ENCODE measurements at regions not wholly inside any gene's neighbourhood (a gene's known extent, or its start where the extent isn't known, plus 50 kb on each side); places are given as distances from the start of the nearest gene placed in this dataset.

DNA sequence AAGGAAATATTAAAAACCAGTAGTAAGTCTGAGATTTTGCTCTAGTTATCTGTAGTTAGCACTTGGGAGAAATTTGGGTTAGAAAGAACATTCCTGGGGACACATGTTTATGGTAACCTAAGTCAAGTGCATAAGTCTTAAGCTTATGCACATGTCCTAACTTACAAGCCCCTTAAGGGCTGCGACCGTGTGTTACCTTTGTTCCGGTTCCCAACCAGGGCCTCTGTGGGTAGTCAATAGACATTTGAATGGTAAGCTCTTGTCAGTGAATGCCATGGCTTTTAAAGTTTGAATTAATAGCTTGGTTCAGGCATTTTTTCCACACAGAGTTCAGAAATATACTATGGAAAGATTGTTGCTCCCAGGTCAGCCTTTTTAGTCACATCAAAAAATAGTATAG is 64.7 kb upstream of the CWC22 start:
- Histone ChIP-seq H3K4me1 (ENCODE audit: insufficient read depth, low read length) (0 out of 2 replicates have a peak, but pooled peaks cover 7% of the 10 kb centered on the region), H3K27me3 (ENCODE audit: low read length) (no peaks in the 10 kb centered on the region), H3K9ac (ENCODE audit: low read length) (no peak overlapping the region), H3K4me3 (ENCODE audit: low read length) (no peak overlapping the region), H3K36me3 (ENCODE audit: low read depth, low read length) (no peaks in the 10 kb centered on the region), H2AFZ (ENCODE audit: low read length) (no peak overlapping the region), H3K9me3 (ENCODE audit: low read length) (peaks cover 8% of the 10 kb centered on the region; the same call in 1 of the 2 replicates), H3K4me2 (ENCODE audit: low read length) (no peak overlapping the region), H3K27ac (ENCODE audit: low read length) (no peak overlapping the region), H3K79me2 (ENCODE audit: low read length) (no peaks in the 10 kb centered on the region), H3F3A (ENCODE audit: low read length, unreplicated experiment) (no peaks in the 10 kb centered on the region), H4K20me1 (ENCODE audit: low read length) (no peaks in the 10 kb centered on the region), H3K9me2 (replicated peaks; ENCODE audit: low read length) (no peaks in the 10 kb centered on the region)
- no TSS peak for BruUV-seq (replicated peaks)
- DNase-seq (no peak), ATAC-seq (no peak)
- POLR2A ChIA-PET (ENCODE audit: unreplicated experiment) = no interaction called here
- intact Hi-C loops (cut with micrococcal nuclease) = no loop called here
- TF ChIP-seq EZH2 (IDR thresholded peaks at IDR 0.05; ENCODE audit: low read length, unreplicated experiment) = no peak
- CTCF ChIA-PET = no interaction called here

DNA sequence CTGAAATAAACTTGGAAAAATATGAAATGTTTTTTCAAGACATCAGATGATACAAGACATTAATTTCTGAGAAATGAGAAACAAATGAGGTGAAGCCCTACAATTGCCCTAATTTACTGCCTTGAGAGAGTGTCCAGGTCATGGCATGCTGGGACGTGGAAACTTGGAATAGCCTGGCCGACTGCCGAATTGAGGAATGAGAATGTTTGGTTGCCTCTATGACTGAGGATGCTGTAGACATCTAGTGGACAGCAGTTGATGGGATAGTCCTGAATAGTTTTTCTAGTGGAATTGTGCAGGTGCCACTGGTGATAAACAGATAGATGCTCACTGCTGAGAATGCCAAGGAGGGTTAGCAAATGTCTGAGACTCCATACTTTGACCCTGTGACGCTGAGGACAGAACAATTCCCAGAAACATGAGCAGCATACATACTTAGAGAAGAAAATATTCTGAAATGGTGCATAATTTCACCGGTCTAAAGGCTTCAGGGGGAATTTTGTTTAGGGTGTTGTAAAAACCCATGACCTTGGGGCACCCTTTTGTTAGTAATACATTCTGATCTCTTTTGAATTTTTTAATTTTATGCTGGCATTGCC is 56.5 kb upstream of the CWC22 start:
- no TSS peak for BruUV-seq (replicated peaks)
- POLR2A ChIA-PET (ENCODE audit: unreplicated experiment) = no interaction called here
- ATAC-seq = no peak

DNA sequence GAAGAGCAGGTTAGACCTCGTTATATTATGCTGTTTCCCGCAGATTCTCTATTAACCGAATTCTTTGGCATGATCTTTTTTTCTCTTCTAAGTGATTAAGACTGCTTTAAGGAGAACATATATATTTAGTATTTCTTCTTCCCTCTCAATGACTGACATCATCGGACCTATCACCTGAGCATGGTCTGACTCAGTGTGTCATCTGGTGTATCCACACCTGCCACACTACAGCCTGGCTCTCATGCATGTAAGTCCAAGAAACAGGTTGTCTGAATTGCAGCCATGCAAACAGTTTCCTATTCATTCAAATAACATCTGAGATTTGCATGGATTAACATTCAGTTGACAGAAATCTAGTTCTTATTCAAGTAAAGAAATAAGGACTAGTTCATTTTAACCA is 55.1 kb upstream of the CWC22 start:
- ATAC-seq (no peak), DNase-seq (no peak)
- Histone ChIP-seq H2AFZ (ENCODE audit: low read length) (no peak overlapping the region), H3K4me1 (ENCODE audit: insufficient read depth, low read length) (no peaks in the 10 kb centered on the region), H3K79me2 (ENCODE audit: low read length) (no peaks in the 10 kb centered on the region), H3K27me3 (ENCODE audit: low read length) (no peaks in the 10 kb centered on the region), H3F3A (ENCODE audit: low read length, unreplicated experiment) (no peaks in the 10 kb centered on the region), H3K9me2 (replicated peaks; ENCODE audit: low read length) (no peaks in the 10 kb centered on the region), H3K36me3 (ENCODE audit: low read depth, low read length) (no peaks in the 10 kb centered on the region), H3K27ac (ENCODE audit: low read length) (no peak overlapping the region), H4K20me1 (ENCODE audit: low read length) (no peaks in the 10 kb centered on the region), H3K4me3 (ENCODE audit: low read length) (no peak overlapping the region), H3K4me2 (ENCODE audit: low read length) (no peak overlapping the region), H3K9me3 (ENCODE audit: low read length) (no peaks in the 10 kb centered on the region), H3K9ac (ENCODE audit: low read length) (no peak overlapping the region)
- TF ChIP-seq EZH2phosphoT487 (IDR thresholded peaks at IDR 0.05; ENCODE audit: borderline replicate concordance, low read length) (no peak), EZH2 (IDR thresholded peaks at IDR 0.05; ENCODE audit: low read length, unreplicated experiment) (no peak)
- TF ChIP-seq, protein P1, sequence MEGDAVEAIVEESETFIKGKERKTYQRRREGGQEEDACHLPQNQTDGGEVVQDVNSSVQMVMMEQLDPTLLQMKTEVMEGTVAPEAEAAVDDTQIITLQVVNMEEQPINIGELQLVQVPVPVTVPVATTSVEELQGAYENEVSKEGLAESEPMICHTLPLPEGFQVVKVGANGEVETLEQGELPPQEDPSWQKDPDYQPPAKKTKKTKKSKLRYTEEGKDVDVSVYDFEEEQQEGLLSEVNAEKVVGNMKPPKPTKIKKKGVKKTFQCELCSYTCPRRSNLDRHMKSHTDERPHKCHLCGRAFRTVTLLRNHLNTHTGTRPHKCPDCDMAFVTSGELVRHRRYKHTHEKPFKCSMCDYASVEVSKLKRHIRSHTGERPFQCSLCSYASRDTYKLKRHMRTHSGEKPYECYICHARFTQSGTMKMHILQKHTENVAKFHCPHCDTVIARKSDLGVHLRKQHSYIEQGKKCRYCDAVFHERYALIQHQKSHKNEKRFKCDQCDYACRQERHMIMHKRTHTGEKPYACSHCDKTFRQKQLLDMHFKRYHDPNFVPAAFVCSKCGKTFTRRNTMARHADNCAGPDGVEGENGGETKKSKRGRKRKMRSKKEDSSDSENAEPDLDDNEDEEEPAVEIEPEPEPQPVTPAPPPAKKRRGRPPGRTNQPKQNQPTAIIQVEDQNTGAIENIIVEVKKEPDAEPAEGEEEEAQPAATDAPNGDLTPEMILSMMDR (conservative IDR thresholded peaks at IDR 0.05; ENCODE audit: low read depth, low read length) = no peak
- BruUV-seq (replicated peaks) = no TSS peak
- CTCF ChIA-PET = no interaction called here
- intact Hi-C loops (cut with micrococcal nuclease) = no loop called here
- POLR2A ChIA-PET (ENCODE audit: unreplicated experiment) = no interaction called here

More for the DNA sequence above, 56.5 kb upstream of the CWC22 start:
- no peaks in the 10 kb centered on the region for H3K9me3 ChIP-seq (ENCODE audit: low read length)
- DNase-seq = no peak
- H4K20me1 ChIP-seq (ENCODE audit: low read length) = no peaks in the 10 kb centered on the region
- H3K4me3 ChIP-seq (ENCODE audit: low read length) = no peak overlapping the region
- CTCF ChIA-PET = no interaction called here
- no peak for TF ChIP-seq EZH2 (IDR thresholded peaks at IDR 0.05; ENCODE audit: low read length, unreplicated experiment)
- no peak for TF ChIP-seq EZH2phosphoT487 (IDR thresholded peaks at IDR 0.05; ENCODE audit: borderline replicate concordance, low read length)
- TF ChIP-seq, protein P1 (conservative IDR thresholded peaks at IDR 0.05; ENCODE audit: low read depth, low read length) = no peak
- no peaks in the 10 kb centered on the region for H3F3A ChIP-seq (ENCODE audit: low read length, unreplicated experiment)
- no peak overlapping the region for H2AFZ ChIP-seq (ENCODE audit: low read length)
- intact Hi-C loops (cut with micrococcal nuclease) = no loop called here
- no peak overlapping the region for H3K27ac ChIP-seq (ENCODE audit: low read length)
- no peaks in the 10 kb centered on the region for H3K36me3 ChIP-seq (ENCODE audit: low read depth, low read length)
- H3K9me2 ChIP-seq (replicated peaks; ENCODE audit: low read length) = no peaks in the 10 kb centered on the region
- H3K9ac ChIP-seq (ENCODE audit: low read length) = no peak overlapping the region
- no peak overlapping the region for H3K4me2 ChIP-seq (ENCODE audit: low read length)
- H3K4me1 ChIP-seq (ENCODE audit: insufficient read depth, low read length) = no peaks in the 10 kb centered on the region
- H3K27me3 ChIP-seq (ENCODE audit: low read length) = no peaks in the 10 kb centered on the region
- no peaks in the 10 kb centered on the region for H3K79me2 ChIP-seq (ENCODE audit: low read length)
